ENCODE measurements at regions not wholly inside any gene's neighbourhood (a gene's known extent, or its start where the extent isn't known, plus 50 kb on each side); places are given as distances from the start of the nearest gene placed in this dataset.

DNA sequence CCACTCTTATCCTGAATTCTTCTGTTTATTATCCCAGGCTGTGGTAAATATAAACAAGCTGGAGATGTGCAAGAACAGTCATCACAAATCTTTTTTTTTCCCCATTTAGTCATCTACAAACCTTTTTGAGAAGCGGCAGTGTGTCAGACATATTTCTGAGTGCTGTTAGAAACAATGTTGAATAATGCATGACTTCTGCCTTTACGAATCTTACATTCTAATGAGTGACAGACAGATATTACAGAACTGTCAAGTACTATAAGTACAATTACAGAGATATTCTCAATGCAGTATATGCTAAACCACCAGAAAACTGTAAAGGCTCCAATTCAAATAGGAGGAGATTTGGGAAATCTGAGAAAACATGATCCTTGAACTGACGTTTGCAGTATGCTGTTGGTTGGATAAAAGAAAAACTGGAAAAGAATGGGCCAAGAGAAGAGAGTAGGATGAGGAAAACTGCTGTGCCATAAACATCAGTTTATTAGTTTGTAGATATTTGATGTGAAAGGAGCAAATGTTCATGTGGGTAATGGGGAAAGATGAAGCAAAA is 379.5 kb upstream of the SLC8A1 start:
- TF ChIP-seq, protein P1, sequence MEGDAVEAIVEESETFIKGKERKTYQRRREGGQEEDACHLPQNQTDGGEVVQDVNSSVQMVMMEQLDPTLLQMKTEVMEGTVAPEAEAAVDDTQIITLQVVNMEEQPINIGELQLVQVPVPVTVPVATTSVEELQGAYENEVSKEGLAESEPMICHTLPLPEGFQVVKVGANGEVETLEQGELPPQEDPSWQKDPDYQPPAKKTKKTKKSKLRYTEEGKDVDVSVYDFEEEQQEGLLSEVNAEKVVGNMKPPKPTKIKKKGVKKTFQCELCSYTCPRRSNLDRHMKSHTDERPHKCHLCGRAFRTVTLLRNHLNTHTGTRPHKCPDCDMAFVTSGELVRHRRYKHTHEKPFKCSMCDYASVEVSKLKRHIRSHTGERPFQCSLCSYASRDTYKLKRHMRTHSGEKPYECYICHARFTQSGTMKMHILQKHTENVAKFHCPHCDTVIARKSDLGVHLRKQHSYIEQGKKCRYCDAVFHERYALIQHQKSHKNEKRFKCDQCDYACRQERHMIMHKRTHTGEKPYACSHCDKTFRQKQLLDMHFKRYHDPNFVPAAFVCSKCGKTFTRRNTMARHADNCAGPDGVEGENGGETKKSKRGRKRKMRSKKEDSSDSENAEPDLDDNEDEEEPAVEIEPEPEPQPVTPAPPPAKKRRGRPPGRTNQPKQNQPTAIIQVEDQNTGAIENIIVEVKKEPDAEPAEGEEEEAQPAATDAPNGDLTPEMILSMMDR (IDR thresholded peaks at IDR 0.05; ENCODE audit: control extremely low read depth, extremely low read depth, low read depth, missing control alignments): no peak
- DNase-seq (ENCODE audit: extremely low spot score): no peak
- POLR2A ChIA-PET: no interaction called here
- CTCF ChIA-PET: no interaction called here

DNA sequence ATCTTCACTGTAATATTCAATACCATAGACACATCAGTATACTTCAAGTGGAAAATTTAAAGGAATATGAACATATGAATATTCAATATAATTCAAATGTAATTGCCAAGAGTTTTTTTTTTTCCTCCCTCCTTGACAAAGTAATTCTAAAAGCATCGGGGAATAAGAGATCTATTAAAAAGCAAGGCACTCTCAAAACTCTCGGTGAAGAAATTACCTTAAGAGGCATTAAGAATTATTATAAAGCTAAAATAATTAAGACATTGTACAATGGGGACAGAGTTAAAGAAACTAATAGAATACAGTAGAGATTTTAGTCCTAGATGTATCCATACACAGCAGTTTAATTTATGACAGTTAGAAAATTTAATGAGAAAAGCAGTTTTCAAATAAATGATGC is 390.0 kb upstream of the SLC8A1 start:
- POLR2A ChIA-PET: no interaction called here
- TF ChIP-seq, protein P1 (IDR thresholded peaks at IDR 0.05; ENCODE audit: control extremely low read depth, extremely low read depth, low read depth, missing control alignments): no peak
- DNase-seq (ENCODE audit: extremely low spot score): no peak
- CTCF ChIA-PET: no interaction called here

DNA sequence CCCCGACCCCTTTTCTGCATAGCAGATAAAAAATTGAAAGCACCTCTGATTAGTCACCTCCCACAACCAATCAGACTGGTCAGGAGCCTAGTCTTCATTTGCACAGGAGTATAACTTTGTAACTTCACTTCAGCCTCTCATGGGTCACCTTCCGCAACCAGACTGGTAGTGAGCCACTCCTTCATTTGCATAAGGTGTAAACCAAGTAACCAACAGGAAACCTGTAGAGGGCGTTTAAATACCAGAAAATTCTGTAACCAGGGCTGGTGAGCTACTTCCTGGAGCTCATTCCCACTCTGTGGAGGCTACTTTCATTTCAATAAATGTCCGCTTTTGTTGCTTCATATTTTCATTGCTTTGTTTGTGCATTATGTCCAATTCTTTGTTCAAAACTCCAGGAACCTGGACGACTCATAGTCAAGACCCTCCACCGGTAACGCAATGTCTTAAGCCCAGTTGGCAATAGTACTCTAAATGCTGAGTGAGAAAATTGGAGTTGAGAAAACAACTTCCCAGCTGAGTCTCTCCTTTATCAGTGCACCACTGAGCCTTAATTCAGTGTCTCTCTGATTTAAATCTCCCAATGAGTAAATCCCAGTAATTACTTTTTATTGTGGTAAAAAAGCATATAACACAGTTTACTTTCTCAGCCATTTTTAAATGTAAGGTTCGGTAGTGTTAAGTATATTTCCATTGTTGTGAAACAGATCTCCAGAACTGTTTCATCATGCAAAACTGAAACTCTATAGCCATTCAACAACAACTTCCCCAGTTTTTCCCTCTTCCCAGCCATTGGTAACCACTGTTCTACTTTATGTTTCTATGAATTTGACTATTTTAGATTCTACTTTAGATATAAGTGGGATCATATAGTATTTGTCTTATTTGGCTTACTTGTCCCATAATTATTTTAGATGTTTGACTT is 392.7 kb upstream of the SLC8A1 start:
- TF ChIP-seq, protein P1 (IDR thresholded peaks at IDR 0.05; ENCODE audit: control extremely low read depth, extremely low read depth, low read depth, missing control alignments): no peak
- no peak for DNase-seq (ENCODE audit: extremely low spot score)
- CTCF ChIA-PET: no interaction called here
- POLR2A ChIA-PET: no interaction called here

- ChIA-PET POLR2A (no interaction called here), CTCF (interaction anchor here (1.2 kb wide), 1 partner anchor 40 kb away, joined by 3 read pairs; no protein-coding TSS in a partner anchor)
- TF ChIP-seq, protein P1 (IDR thresholded peaks at IDR 0.05; ENCODE audit: control extremely low read depth, extremely low read depth, low read depth, missing control alignments): no peak
- no peak for DNase-seq (ENCODE audit: extremely low spot score)
These were observed 399.8 kb upstream of the SLC8A1 start for GRCh38 chr2:40851661-40852060.

GRCh38 chr2:40859617-40860016 is 407.7 kb upstream of the SLC8A1 start:
- TF ChIP-seq, protein P1 (IDR thresholded peaks at IDR 0.05; ENCODE audit: control extremely low read depth, extremely low read depth, low read depth, missing control alignments): no peak
- CTCF ChIA-PET: interaction anchor here (1.0 kb wide), 1 partner anchor 10 kb away, joined by 3 read pairs; no protein-coding TSS in a partner anchor

DNA sequence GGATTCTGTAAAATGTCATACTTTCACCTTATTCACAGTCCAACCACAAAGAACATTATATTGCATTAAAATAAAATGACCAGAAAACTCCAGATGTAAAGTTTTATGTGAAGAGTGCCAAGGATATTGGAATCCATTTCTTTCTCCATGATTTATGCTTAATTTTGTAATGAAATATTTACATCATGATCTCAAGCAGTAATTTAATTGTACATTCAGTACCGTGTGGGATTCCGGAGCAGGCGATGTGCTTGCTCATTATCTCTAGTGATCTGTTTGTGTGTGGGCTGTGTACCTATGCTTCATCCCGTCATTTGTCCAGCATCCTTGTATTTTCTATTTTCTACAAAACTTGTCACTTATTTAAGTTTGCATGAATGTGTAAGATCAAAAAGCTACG is 415.9 kb upstream of the SLC8A1 start:
- DNase-seq (ENCODE audit: extremely low spot score): no peak
- CTCF ChIA-PET: no interaction called here
- POLR2A ChIA-PET: no interaction called here
- TF ChIP-seq, protein P1 (IDR thresholded peaks at IDR 0.05; ENCODE audit: control extremely low read depth, extremely low read depth, low read depth, missing control alignments): no peak

More at GRCh38 chr2:40859617-40860016, 407.7 kb upstream of the SLC8A1 start:
- DNase-seq (ENCODE audit: extremely low spot score): no peak
- POLR2A ChIA-PET: no interaction called here

All from GM10248 (cell line).